Tibial nerve (tissue), 4 donors: ENCODE measurements at regions not wholly inside any gene's neighbourhood (a gene's known extent, or its start where the extent isn't known, plus 50 kb on each side); places are given as distances from the start of the nearest gene placed in this dataset.

Source experiments
- EP300 ChIP-seq, 2 donors: sonication (generic); formaldehyde crosslinking; IDR thresholded peaks; one replicate each; pipeline ENCODE4 v1.6.1; 2017; ENCODE audit warnings: antibody characterized with exemption in 2 of 2, mild to moderate bottlenecking in 1 of 2
- POLR2A ChIP-seq, 2 donors: fragments of 450-650 bp; IDR thresholded peaks; one replicate each; pipeline ENCODE4 v1.6.1; 2017; ENCODE audit warnings: antibody characterized with exemption in 2 of 2, mild to moderate bottlenecking in 2 of 2, moderate library complexity in 2 of 2
- TF ChIP-seq, protein P1 (sequence below), 5 experiments: fragments of 200-600 bp in 3 of 5; fragments of 450-650 bp in 2 of 5; sonication (generic) in 3 of 5; IDR thresholded peaks; one replicate each; pipeline ENCODE4 v1.5.1; 2016 to 2019; ENCODE audit warnings: antibody characterized with exemption in 5 of 5, mild to moderate bottlenecking in 3 of 5, moderate library complexity in 2 of 5

DNA sequence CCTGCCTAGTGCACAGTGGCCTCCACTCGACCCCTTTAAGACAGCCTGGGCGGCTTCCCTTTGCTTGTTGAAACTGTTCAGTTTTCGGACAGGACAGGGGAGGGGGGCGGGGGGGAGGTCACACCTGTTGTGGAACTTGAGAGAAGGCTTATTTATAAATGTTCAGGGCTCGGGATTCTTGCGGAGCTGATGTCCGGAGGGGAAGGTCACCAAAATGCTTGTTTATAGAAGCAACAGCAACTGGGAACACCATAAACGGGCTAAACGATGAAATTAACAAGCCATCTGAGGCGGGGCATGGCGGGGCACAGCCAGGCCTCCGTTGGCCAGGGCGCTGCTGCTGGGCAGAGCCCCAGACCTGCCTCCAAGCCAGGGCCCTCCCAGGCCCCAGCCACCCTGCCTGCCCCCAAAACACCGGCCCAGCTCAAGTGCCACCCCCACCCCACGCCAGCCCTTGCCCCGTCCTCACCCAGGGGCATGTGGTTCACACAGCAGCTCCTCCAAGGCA lies 59.8 kb upstream of the CASZ1 start:
- TF ChIP-seq, protein P1, sequence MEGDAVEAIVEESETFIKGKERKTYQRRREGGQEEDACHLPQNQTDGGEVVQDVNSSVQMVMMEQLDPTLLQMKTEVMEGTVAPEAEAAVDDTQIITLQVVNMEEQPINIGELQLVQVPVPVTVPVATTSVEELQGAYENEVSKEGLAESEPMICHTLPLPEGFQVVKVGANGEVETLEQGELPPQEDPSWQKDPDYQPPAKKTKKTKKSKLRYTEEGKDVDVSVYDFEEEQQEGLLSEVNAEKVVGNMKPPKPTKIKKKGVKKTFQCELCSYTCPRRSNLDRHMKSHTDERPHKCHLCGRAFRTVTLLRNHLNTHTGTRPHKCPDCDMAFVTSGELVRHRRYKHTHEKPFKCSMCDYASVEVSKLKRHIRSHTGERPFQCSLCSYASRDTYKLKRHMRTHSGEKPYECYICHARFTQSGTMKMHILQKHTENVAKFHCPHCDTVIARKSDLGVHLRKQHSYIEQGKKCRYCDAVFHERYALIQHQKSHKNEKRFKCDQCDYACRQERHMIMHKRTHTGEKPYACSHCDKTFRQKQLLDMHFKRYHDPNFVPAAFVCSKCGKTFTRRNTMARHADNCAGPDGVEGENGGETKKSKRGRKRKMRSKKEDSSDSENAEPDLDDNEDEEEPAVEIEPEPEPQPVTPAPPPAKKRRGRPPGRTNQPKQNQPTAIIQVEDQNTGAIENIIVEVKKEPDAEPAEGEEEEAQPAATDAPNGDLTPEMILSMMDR (IDR thresholded peaks at IDR 0.05) = no peak
- TF ChIP-seq POLR2A (IDR thresholded peaks at IDR 0.05) (no peak), EP300 (IDR thresholded peaks at IDR 0.05) (no peak)
